ENCODE measurements at regions not wholly inside any gene's neighbourhood (a gene's known extent, or its start where the extent isn't known, plus 50 kb on each side); places are given as distances from the start of the nearest gene placed in this dataset.

GRCh38 chr19:30882411-30883005 is 466.7 kb downstream of the TSHZ3 start:
- Histone ChIP-seq H3K27ac (no peak overlapping the region), H3K9me3 (ENCODE audit: low read depth) (no peaks in the 10 kb centered on the region), H3K4me3 (no peak overlapping the region), H3K4me1 (ENCODE audit: low read depth) (no peaks in the 10 kb centered on the region), H3K27me3 (no peaks in the 10 kb centered on the region), H3K36me3 (no peaks in the 10 kb centered on the region)
- no peak for DNase-seq (ENCODE audit: low read depth in 1 of 2, low spot score in 1 of 2)
- TF ChIP-seq CTCF (IDR thresholded peaks at IDR 0.05; ENCODE audit: low read depth, low read length): no peak

- H3K36me3 ChIP-seq: no peaks in the 10 kb centered on the region
- no peaks in the 10 kb centered on the region for H3K4me1 ChIP-seq (ENCODE audit: low read depth)
- no peak overlapping the region for H3K27ac ChIP-seq
- H3K27me3 ChIP-seq: no peaks in the 10 kb centered on the region
- H3K4me3 ChIP-seq: no peak overlapping the region
- no peaks in the 10 kb centered on the region for H3K9me3 ChIP-seq (ENCODE audit: low read depth)
- TF ChIP-seq CTCF (IDR thresholded peaks at IDR 0.05; ENCODE audit: low read depth, low read length): no peak
- no peak for DNase-seq (ENCODE audit: low read depth in 1 of 2, low spot score in 1 of 2)
Measured at GRCh38 chr19:30881930-30882329, 467.3 kb downstream of the TSHZ3 start.

- Histone ChIP-seq H3K4me3 (no peak overlapping the region), H3K27ac (no peak overlapping the region), H3K36me3 (no peaks in the 10 kb centered on the region), H3K9me3 (ENCODE audit: low read depth) (no peaks in the 10 kb centered on the region), H3K27me3 (peaks cover 4% of the 10 kb centered on the region), H3K4me1 (ENCODE audit: low read depth) (no peaks in the 10 kb centered on the region)
- no peak for DNase-seq (ENCODE audit: low read depth in 1 of 2, low spot score in 1 of 2)
- no peak for TF ChIP-seq CTCF (IDR thresholded peaks at IDR 0.05; ENCODE audit: low read depth, low read length)
Measured at GRCh38 chr19:30881281-30881680, 468.0 kb downstream of the TSHZ3 start.

GRCh38 chr19:30880551-30880950 is 468.7 kb downstream of the TSHZ3 start:
- H3K9me3 ChIP-seq (ENCODE audit: low read depth): no peaks in the 10 kb centered on the region
- no peak for TF ChIP-seq CTCF (IDR thresholded peaks at IDR 0.05; ENCODE audit: low read depth, low read length)
- peaks cover 4% of the 10 kb centered on the region for H3K27me3 ChIP-seq
- no peak overlapping the region for H3K4me3 ChIP-seq
- H3K27ac ChIP-seq: no peak overlapping the region
- H3K4me1 ChIP-seq (ENCODE audit: low read depth): no peaks in the 10 kb centered on the region
- no peaks in the 10 kb centered on the region for H3K36me3 ChIP-seq
- DNase-seq (ENCODE audit: low read depth in 1 of 2, low spot score in 1 of 2): no peak

- no peak for DNase-seq (ENCODE audit: low read depth in 1 of 2, low spot score in 1 of 2)
- no peak for TF ChIP-seq CTCF (IDR thresholded peaks at IDR 0.05; ENCODE audit: low read depth, low read length)
Measured at GRCh38 chr19:30880151-30880550, 469.1 kb downstream of the TSHZ3 start.

More at GRCh38 chr19:30880151-30880550, 469.1 kb downstream of the TSHZ3 start:
- Histone ChIP-seq H3K4me3 (no peak overlapping the region), H3K36me3 (no peaks in the 10 kb centered on the region), H3K4me1 (ENCODE audit: low read depth) (no peaks in the 10 kb centered on the region), H3K9me3 (ENCODE audit: low read depth) (no peaks in the 10 kb centered on the region), H3K27me3 (peaks cover 4% of the 10 kb centered on the region), H3K27ac (no peak overlapping the region)
